Endodermal cell (in vitro differentiated cells): ENCODE measurements at regions not wholly inside any gene's neighbourhood (a gene's known extent, or its start where the extent isn't known, plus 50 kb on each side); places are given as distances from the start of the nearest gene placed in this dataset.
A peak's percentile ranks its signal among the peaks of the same experiment; 100 is the strongest.

Source experiments
- DNase-seq: peaks from one replicate; pipeline ENCODE4 v3.0.0-alpha.2; 2017
- H3K27ac ChIP-seq: 2 replicates; pipeline ENCODE4 v1.5.1; 2013; ENCODE audit warnings: mild to moderate bottlenecking, low read depth, low read length, moderate library complexity
- H3K27me3 ChIP-seq: 2 replicates; pipeline ENCODE4 v1.6.1; 2013; ENCODE audit warnings: mild to moderate bottlenecking, low read length, moderate library complexity; ENCODE audit not compliant: insufficient read depth, control insufficient read depth, poor library complexity, severe bottlenecking
- H3K36me3 ChIP-seq: 2 replicates; pipeline ENCODE4 v1.7.0; 2013; ENCODE audit warnings: mild to moderate bottlenecking, low read length, moderate library complexity; ENCODE audit not compliant: control insufficient read depth, insufficient read depth
- H3K4me1 ChIP-seq: one replicate; pipeline ENCODE4 v1.7.0; 2013; ENCODE audit warnings: low read length; ENCODE audit not compliant: control insufficient read depth, insufficient read depth
- H3K4me3 ChIP-seq: 2 replicates; pipeline ENCODE4 v1.5.1; 2013; ENCODE audit warnings: mild to moderate bottlenecking, low read length, moderate library complexity
- H3K9ac ChIP-seq: 2 replicates; pipeline ENCODE4 v1.6.1; 2013; ENCODE audit warnings: mild to moderate bottlenecking, low read length, moderate library complexity; ENCODE audit not compliant: poor library complexity, severe bottlenecking; ENCODE audit errors: extremely low read depth
- H3K9me3 ChIP-seq: 2 replicates; pipeline ENCODE4 v1.6.1; 2013; ENCODE audit warnings: mild to moderate bottlenecking, low read length, moderate library complexity; ENCODE audit not compliant: control insufficient read depth
- H3K27ac Mint-ChIP-seq: 2 replicates; pipeline ENCODE4 v1.8.0; 2020; ENCODE audit warnings: mixed read lengths
- H3K27me3 Mint-ChIP-seq: 2 replicates; pipeline ENCODE4 v1.8.0; 2021; ENCODE audit warnings: mild to moderate bottlenecking, mixed read lengths; ENCODE audit not compliant: insufficient read depth
- H3K36me3 Mint-ChIP-seq: 2 replicates; pipeline ENCODE4 v1.8.0; 2020; ENCODE audit warnings: low read depth, mixed read lengths
- H3K4me1 Mint-ChIP-seq: 2 replicates; pipeline ENCODE4 v1.8.0; 2020; ENCODE audit warnings: mixed read lengths
- H3K4me3 Mint-ChIP-seq: 2 replicates; pipeline ENCODE4 v1.8.0; 2020; ENCODE audit warnings: mild to moderate bottlenecking, moderate library complexity, mixed read lengths
- H3K9me3 Mint-ChIP-seq: 2 replicates; pipeline ENCODE4 v1.8.0; 2020; ENCODE audit warnings: mild to moderate bottlenecking, mixed read lengths
- CTCF ChIP-seq: fragments of 200-600 bp; sonication (generic); conservative IDR thresholded peaks from 2 replicates; pipeline ENCODE4 v1.5.0; 2021; ENCODE audit warnings: antibody characterized with exemption, mild to moderate bottlenecking
- WGBS, 2 experiments: methylation state at CpG; one replicate each; pipeline versions ENCODE4 v1.1.5 to v1.1.7; 2013; ENCODE audit warnings: missing lambda C conversion rate in 2 of 2, mixed read lengths in 1 of 2; ENCODE audit not compliant: insufficient coverage in 1 of 2, insufficient read length in 1 of 2; 5-methylcytosine and 5-hydroxymethylcytosine counted together

- Mint-ChIP-seq H3K9me3 (no peaks in the 10 kb centered on the region), H3K27me3 (peaks cover 2% of the 10 kb centered on the region), H3K27ac (no peak overlapping the region), H3K4me3 (no peak overlapping the region), H3K36me3 (no peaks in the 10 kb centered on the region), H3K4me1 (no peaks in the 10 kb centered on the region)
- H3K4me3 ChIP-seq, result no peak overlapping the region
- no peaks in the 10 kb centered on the region for H3K36me3 ChIP-seq
- H3K9me3 ChIP-seq, result no peaks in the 10 kb centered on the region
- TF ChIP-seq CTCF, result no peak
- H3K27me3 ChIP-seq, result no peaks in the 10 kb centered on the region
- WGBS, 2 experiments, result 84 to 88% methylated on average over 1 to 6 of the region's 6 CpGs
- no peak overlapping the region for H3K9ac ChIP-seq
- no peaks in the 10 kb centered on the region for H3K4me1 ChIP-seq
- DNase-seq, result peak; percentile 31
- no peak overlapping the region for H3K27ac ChIP-seq
Measured at GRCh38 chr17:6352801-6353560, 81.9 kb downstream of the AIPL1 start.

GRCh38 chr17:6352016-6352415 lies 82.9 kb downstream of the AIPL1 start:
- no peaks in the 10 kb centered on the region for H3K9me3 ChIP-seq
- no peak overlapping the region for H3K4me3 ChIP-seq
- WGBS, 2 experiments, result 94 to 96% methylated on average over 3 of the region's 3 CpGs
- no peak overlapping the region for H3K9ac ChIP-seq
- H3K9me3 Mint-ChIP-seq, result no peaks in the 10 kb centered on the region
- peaks cover 5% of the 10 kb centered on the region for H3K27me3 Mint-ChIP-seq
- no peak overlapping the region for H3K4me3 Mint-ChIP-seq
- peaks cover under 1% of the 10 kb centered on the region for H3K27me3 ChIP-seq
- no peaks in the 10 kb centered on the region for H3K36me3 ChIP-seq
- H3K27ac ChIP-seq, result no peak overlapping the region
- no peaks in the 10 kb centered on the region for H3K4me1 Mint-ChIP-seq
- DNase-seq, result peak; percentile 20
- TF ChIP-seq CTCF, result no peak
- H3K4me1 ChIP-seq, result no peaks in the 10 kb centered on the region
- H3K27ac Mint-ChIP-seq, result no peak overlapping the region
- no peaks in the 10 kb centered on the region for H3K36me3 Mint-ChIP-seq

GRCh38 chr17:6350806-6351205 lies 84.1 kb downstream of the AIPL1 start:
- no peaks in the 10 kb centered on the region for H3K9me3 Mint-ChIP-seq
- no peak overlapping the region for H3K4me3 ChIP-seq
- H3K27me3 ChIP-seq, result peaks cover 3% of the 10 kb centered on the region
- peak; percentile 34 for DNase-seq
- H3K9me3 ChIP-seq, result no peaks in the 10 kb centered on the region
- no peak overlapping the region for H3K9ac ChIP-seq
- H3K27ac ChIP-seq, result no peak overlapping the region
- H3K36me3 Mint-ChIP-seq, result no peaks in the 10 kb centered on the region
- H3K27me3 Mint-ChIP-seq, result peaks cover 5% of the 10 kb centered on the region
- H3K36me3 ChIP-seq, result no peaks in the 10 kb centered on the region
- no peak overlapping the region for H3K27ac Mint-ChIP-seq
- no peaks in the 10 kb centered on the region for H3K4me1 Mint-ChIP-seq
- no peaks in the 10 kb centered on the region for H3K4me1 ChIP-seq
- 96 to 97% methylated on average over 4 to 5 of the region's 5 CpGs for WGBS, 2 experiments
- no peak for TF ChIP-seq CTCF
- H3K4me3 Mint-ChIP-seq, result no peak overlapping the region
